DOHH2 (cell line): ENCODE measurements at regions not wholly inside any gene's neighbourhood (a gene's known extent, or its start where the extent isn't known, plus 50 kb on each side); places are given as distances from the start of the nearest gene placed in this dataset.
"Not testable (repeated sequence)": the region's sequence is repeated elsewhere in the genome, so short reads cannot be mapped to it uniquely, and the experiment has no call there.

ENCODE experiments used
- H3F3A ChIP-seq: fragments of 200-600 bp; sonication (generic), shearing (Covaris generic); 2 replicates; pipeline ENCODE4 v1.6.0; 2016; ENCODE audit warnings: antibody characterized with exemption, mild to moderate bottlenecking; ENCODE audit not compliant: control insufficient read depth, insufficient read depth
- H3K27ac ChIP-seq: fragments of 200-600 bp; sonication (generic); 2 replicates; pipeline ENCODE4 v1.5.1; 2014; ENCODE audit warnings: low read depth, mild to moderate bottlenecking, low read length, moderate library complexity
- H3K27me3 ChIP-seq: fragments of 200-600 bp; sonication (generic); 2 replicates; pipeline ENCODE4 v1.6.1; 2014; ENCODE audit warnings: mild to moderate bottlenecking, low read length, mixed read lengths; ENCODE audit not compliant: control insufficient read depth
- H3K36me3 ChIP-seq: fragments of 200-600 bp; sonication (generic); 2 replicates; pipeline ENCODE4 v1.6.1; 2014; ENCODE audit warnings: mild to moderate bottlenecking, low read length, moderate library complexity, mixed read lengths; ENCODE audit not compliant: control insufficient read depth
- H3K4me1 ChIP-seq: fragments of 200-600 bp; sonication (generic); 2 replicates; pipeline ENCODE4 v1.6.1; 2014; ENCODE audit warnings: mild to moderate bottlenecking, low read length, mixed read lengths; ENCODE audit not compliant: control insufficient read depth
- H3K4me2 ChIP-seq: fragments of 200-600 bp; sonication (generic); 2 replicates; pipeline ENCODE4 v1.6.0; 2014; ENCODE audit warnings: mild to moderate bottlenecking, low read length, moderate library complexity
- H3K4me3 ChIP-seq: fragments of 200-600 bp; sonication (generic); 2 replicates; pipeline ENCODE4 v1.5.1; 2014; ENCODE audit warnings: mild to moderate bottlenecking, low read length, mixed read lengths
- H3K79me2 ChIP-seq: fragments of 200-600 bp; sonication (generic); 2 replicates; pipeline ENCODE4 v1.6.1; 2014; ENCODE audit warnings: mild to moderate bottlenecking, low read length, mixed read lengths; ENCODE audit not compliant: control insufficient read depth
- H3K9me2 ChIP-seq: fragments of 200-600 bp; sonication (generic); replicated peaks from 2 replicates; pipeline ENCODE4 v1.6.1; 2014; ENCODE audit warnings: mild to moderate bottlenecking, low read length, mixed read lengths; ENCODE audit not compliant: control insufficient read depth
- H3K9me3 ChIP-seq: fragments of 200-600 bp; sonication (generic); 2 replicates; pipeline ENCODE4 v1.6.1; 2014; ENCODE audit warnings: antibody characterized with exemption, low read length, mixed read lengths; ENCODE audit not compliant: control insufficient read depth, insufficient read depth
- H4K20me1 ChIP-seq: fragments of 200-600 bp; sonication (generic); 2 replicates; pipeline ENCODE4 v1.6.0; 2014; ENCODE audit warnings: low read depth, mild to moderate bottlenecking, antibody characterized with exemption, low read length, moderate library complexity; ENCODE audit not compliant: control insufficient read depth, insufficient read depth
- CTCF ChIP-seq: fragments of 200-600 bp; sonication (generic); IDR thresholded peaks from one replicate; pipeline ENCODE4 v1.5.1; 2014; ENCODE audit warnings: antibody characterized with exemption, mild to moderate bottlenecking, low read depth, low read length; ENCODE audit not compliant: poor library complexity, severe bottlenecking
- EZH2phosphoT487 ChIP-seq: fragments of 200-600 bp; sonication (generic); IDR thresholded peaks from 2 replicates; pipeline ENCODE4 v1.6.1; 2017; ENCODE audit warnings: borderline replicate concordance, mild to moderate bottlenecking, antibody characterized with exemption, low read length, moderate library complexity, mixed read lengths

GRCh38 chr13:87234981-87235380, 436.2 kb upstream of the SLITRK5 start:
- no peak overlapping the region for H3K4me3 ChIP-seq
- H3K4me1 ChIP-seq = no peaks in the 10 kb centered on the region
- H3K9me2 ChIP-seq = no peaks in the 10 kb centered on the region
- no peaks in the 10 kb centered on the region for H3K79me2 ChIP-seq
- no peaks in the 10 kb centered on the region; the same call in 1 of the 2 replicates for H3K9me3 ChIP-seq
- no peak overlapping the region for H3K27ac ChIP-seq
- no peaks in the 10 kb centered on the region for H4K20me1 ChIP-seq
- H3K36me3 ChIP-seq = no peaks in the 10 kb centered on the region
- H3K4me2 ChIP-seq = no peak overlapping the region
- TF ChIP-seq CTCF (no peak), EZH2phosphoT487 (no peak)
- H3K27me3 ChIP-seq = no peaks in the 10 kb centered on the region
- no peaks in the 10 kb centered on the region for H3F3A ChIP-seq

GRCh38 chr13:87235621-87236020, 435.6 kb upstream of the SLITRK5 start:
- Histone ChIP-seq H3K36me3 (no peaks in the 10 kb centered on the region), H3K9me3 (no peaks in the 10 kb centered on the region; the same call in 1 of the 2 replicates), H3K9me2 (no peaks in the 10 kb centered on the region), H3F3A (no peaks in the 10 kb centered on the region), H3K4me3 (no peak overlapping the region), H3K27me3 (no peaks in the 10 kb centered on the region), H3K4me2 (no peak overlapping the region), H3K79me2 (no peaks in the 10 kb centered on the region), H4K20me1 (no peaks in the 10 kb centered on the region), H3K4me1 (no peaks in the 10 kb centered on the region), H3K27ac (no peak overlapping the region)
- TF ChIP-seq EZH2phosphoT487 (no peak), CTCF (no peak)

GRCh38 chr13:87244256-87244890, 426.8 kb upstream of the SLITRK5 start:
- Histone ChIP-seq H3K9me2 (no peaks in the 10 kb centered on the region), H4K20me1 (no peaks in the 10 kb centered on the region), H3F3A (no peaks in the 10 kb centered on the region), H3K27me3 (no peaks in the 10 kb centered on the region), H3K79me2 (no peaks in the 10 kb centered on the region), H3K4me2 (no peak overlapping the region), H3K9me3 (no peaks in the 10 kb centered on the region), H3K36me3 (no peaks in the 10 kb centered on the region), H3K27ac (no peak overlapping the region), H3K4me3 (no peak overlapping the region), H3K4me1 (no peaks in the 10 kb centered on the region)
- no peak for TF ChIP-seq EZH2phosphoT487

- H3K27ac ChIP-seq, H3K4me3 ChIP-seq, H3K27me3 ChIP-seq, H4K20me1 ChIP-seq, H3K36me3 ChIP-seq, H3K9me3 ChIP-seq, H3K4me1 ChIP-seq, H3F3A ChIP-seq, H3K79me2 ChIP-seq, H3K9me2 ChIP-seq, H3K4me2 ChIP-seq: not testable (repeated sequence)
These were observed 421.3 kb upstream of the SLITRK5 start for GRCh38 chr13:87249847-87250246.
